Stimulated activated CD4-positive, alpha-beta T cell treated with anti-CD3 and anti-CD28 coated beads, Interleukin-2, amount 100 ng/mL, for 48 hours (primary cell): ENCODE measurements at regions not wholly inside any gene's neighbourhood (a gene's known extent, or its start where the extent isn't known, plus 50 kb on each side); places are given as distances from the start of the nearest gene placed in this dataset.
"Not testable (repeated sequence)": the region's sequence is repeated elsewhere in the genome, so short reads cannot be mapped to it uniquely, and the experiment has no call there.

Experiments
- DNase-seq, 2 donors: peaks; one replicate each; pipeline ENCODE4 v3.0.0-alpha.2; 2020

DNA sequence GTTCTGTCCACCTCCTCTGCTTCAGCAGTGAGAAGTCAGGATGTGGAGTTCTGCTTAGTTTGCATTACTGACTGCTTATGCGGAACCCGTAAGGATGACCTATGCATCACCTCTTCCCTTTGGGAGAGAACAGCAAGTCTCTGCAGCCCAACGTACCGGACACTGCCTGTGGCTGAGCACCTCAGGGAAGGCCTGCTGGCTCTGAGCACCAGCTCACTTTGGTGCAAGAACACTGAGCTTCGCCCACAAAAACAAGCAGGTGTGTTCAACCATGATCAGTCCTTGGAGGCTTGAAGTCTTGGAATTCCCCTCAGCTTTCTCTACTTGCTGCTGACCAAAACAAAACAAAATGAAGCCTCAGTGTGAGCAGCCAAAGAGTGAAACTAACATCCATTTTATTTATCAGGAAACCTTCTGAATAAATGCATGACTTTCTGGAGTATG is 52.7 kb upstream of the NCK2 start:
- DNase-seq, result no peak

DNA sequence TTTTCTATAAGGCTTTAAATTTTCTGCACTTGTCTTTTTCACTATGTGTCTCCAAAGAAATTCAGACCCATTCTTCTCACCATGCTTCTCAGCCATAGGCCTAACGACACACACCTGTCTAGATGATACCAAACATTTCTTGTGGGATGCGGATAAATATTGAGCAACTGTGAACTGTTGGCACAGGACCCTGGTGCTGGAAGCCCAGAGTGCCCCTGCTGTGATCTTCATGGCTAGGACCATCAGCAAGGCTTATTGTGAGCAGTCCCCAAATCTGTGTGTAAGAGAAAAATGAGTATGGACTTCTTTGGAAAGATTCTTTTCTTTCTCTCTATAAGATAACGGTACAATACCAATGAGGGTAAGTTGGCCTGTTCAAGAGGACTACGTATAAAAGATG is 54.1 kb upstream of the NCK2 start:
- no peak for DNase-seq

DNA sequence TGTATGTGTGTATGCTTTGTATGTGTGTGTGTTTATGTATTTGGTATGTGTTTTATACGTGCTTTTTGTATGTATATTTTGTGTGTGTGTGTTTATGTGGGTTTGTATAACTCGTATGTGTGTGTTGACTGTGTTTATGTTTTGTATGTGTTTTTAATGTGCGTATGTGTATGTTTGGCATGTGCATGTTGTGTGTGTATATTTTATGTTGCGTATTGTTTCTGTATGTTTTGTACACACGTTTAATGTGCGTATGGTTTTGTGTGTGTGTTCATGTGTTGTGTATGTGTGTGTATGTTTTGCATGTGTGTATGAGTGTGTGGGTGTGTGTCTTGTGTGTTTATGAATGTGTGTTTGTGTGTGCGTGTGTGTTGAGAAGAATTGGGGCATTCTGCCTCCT is 55.2 kb upstream of the NCK2 start:
- DNase-seq, result no peak

DNA sequence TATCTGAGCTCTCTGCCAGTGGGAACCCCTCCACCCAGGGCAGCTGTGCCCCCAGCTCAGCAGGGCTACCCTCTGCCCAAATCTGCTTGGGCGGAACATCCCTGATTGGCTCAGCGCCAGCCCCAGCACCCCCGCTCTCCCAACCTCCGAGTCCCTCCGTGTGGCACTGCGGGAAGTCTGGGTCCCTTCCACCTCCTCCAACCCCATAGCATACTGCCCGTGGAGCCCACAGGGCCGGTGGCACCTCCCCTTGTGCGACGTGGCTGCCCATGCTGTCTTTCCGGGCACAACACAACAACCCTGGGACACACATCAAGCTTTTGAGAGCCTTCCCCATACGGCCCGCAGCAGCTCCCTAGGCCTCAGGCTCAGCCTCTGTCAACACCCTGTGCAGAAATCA is 55.8 kb upstream of the NCK2 start:
- DNase-seq, result no peak

DNA sequence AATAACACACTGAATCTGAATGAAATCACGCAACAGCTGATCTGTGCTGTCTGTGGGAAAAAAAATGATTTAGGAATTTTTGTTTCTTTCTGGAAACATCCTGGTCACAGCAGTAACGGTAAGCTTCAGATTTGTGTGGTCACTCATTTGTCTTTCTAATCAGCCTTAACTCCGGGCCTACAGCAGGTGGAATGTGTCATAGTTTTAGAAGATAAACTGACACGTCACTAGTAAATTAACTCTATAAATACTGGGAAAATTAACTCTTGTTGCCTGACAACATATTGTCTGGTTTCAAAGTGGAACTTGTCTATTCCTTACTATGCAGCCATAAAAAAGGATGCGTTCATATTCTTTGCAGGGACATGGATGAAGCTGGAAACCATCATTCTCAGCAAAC is 58.1 kb upstream of the NCK2 start:
- no peak for DNase-seq

DNA sequence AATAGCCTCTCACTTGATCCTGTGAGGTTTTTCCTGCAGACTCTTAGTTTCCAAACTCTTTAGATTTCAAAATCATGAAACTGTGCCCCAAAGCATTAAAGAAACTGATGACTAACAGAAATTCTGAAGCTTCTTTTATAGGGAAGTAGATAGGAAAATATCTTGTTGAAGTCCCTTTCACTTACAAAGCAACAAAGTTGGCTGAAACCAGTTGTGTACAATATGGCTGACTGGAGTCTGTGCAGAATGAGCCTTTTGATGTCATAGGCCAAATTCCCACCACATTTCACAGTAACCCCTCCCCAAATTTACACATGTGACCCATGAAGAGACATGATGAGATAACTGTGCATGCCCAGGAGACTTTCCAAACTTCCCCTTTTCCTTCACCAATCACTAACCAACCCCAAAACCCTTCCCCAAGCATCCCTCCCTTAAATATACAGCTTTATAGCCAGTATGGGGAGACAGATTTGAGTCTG is 61.7 kb upstream of the NCK2 start:
- no peak for DNase-seq

DNA sequence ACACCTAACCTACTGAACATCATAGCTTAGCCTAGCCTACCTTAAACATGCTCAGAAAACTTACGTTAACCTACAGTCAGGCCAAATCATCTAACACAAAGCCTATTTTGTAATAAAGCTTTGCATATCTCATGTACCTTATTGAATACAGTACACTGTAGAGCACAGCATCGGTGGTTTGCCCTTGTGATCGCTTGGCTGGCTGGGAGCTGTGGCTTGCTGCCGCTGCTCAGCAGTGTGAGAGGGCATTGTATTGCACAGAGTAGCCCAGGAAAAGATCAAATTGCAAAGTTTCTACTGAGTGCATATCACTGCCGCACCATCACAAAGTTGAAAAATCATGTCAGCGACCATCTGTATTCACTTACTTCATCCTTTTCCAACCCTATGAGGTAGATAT is 62.3 kb upstream of the NCK2 start:
- no peak for DNase-seq

DNA sequence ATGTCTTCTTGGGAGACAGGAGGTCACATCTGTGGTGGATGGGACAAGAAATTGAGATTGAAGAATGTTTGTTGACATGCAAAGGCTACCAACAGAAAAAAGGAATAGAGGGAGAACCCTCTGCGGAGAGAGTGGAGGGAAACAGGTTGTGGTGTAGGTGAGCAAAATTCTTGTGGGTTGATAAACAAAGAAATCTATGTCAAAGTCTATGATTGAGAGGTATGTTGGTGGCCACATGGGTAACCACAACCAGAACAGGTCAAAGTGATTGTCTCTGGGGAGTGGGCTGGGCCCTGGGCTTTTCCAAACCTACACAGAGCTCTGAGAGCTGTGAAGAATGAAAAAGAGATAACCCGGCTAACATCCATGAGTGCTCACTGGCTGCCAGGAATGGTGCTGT is 62.8 kb upstream of the NCK2 start:
- DNase-seq, result no peak

DNA sequence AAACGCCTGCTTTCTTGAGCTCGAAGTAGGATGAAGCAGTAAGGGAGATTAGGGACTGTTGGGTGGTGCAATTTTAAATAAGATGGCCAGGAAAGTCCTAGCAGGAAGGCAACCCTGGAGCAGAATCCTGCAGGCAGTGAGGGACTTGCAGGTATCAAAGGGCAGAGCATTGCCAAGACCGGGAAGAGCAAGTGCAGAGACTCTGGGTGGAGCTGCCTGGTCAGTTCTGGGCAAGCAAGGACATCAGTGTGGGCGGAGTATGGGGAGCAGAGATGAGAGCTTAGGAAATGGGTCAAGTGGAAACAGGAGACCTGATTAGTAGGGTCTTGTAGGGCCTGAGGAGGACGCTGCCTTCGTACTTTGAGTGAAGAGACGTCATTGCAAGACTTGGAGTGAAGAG is 64.4 kb upstream of the NCK2 start:
- no peak for DNase-seq

DNA sequence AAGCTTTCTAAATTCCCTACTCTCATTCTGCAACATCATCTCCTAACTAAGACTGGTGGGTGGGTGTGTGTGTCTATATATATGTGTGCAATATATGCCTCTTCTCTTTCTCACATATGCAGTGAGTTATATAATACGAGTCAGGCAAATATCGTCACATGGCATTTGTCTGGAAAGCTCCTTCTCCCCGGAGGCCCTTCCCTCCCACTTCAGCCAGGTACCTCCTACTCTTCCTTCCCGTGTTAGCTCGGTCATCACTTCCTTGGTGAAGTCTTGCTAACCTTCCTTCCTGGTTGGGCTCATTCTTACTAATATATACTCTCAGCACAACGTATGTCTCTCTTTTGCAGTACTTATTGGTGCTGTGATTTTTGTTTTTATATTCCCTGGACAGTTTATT is 66.4 kb upstream of the NCK2 start:
- no peak for DNase-seq

DNA sequence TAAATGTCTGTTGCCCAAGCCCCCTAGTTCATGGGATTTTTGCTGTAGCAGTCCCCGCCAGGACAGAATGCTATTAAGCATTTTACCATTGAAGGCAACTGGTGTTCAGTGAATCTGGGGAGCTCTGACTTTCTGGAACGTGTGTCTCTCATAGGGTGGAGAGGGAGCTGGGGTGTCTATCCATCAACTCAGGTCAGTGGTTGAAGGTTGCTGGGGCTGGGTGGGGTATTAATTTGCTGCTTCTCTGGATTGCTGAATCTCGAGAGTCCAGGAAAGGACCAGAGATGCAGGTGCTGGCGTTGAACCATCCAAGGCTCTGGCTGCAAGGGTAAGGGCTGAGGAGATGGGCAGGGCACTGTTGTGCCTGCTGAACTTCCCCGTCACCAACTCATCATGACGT is 66.8 kb upstream of the NCK2 start:
- no peak for DNase-seq

DNA sequence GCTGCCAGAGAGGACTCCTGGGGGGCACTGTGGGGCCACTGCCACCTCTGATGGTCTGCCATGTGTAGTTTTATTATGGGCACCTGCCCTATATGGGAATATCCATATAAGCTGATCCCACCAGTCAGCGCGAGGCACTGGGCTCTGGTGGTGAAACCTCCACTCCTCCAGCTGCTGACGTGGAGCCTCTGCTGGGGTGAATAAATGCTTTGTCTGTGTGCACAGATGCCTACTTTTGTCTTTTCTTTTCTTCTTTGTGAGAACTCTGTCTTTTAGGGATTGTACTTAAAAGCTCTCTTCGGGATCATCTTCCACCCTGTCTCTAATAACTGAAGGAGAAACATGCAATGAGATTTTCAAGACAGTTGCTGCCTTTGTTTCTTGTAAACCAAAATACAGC is 68.9 kb upstream of the NCK2 start:
- no peak for DNase-seq

DNA sequence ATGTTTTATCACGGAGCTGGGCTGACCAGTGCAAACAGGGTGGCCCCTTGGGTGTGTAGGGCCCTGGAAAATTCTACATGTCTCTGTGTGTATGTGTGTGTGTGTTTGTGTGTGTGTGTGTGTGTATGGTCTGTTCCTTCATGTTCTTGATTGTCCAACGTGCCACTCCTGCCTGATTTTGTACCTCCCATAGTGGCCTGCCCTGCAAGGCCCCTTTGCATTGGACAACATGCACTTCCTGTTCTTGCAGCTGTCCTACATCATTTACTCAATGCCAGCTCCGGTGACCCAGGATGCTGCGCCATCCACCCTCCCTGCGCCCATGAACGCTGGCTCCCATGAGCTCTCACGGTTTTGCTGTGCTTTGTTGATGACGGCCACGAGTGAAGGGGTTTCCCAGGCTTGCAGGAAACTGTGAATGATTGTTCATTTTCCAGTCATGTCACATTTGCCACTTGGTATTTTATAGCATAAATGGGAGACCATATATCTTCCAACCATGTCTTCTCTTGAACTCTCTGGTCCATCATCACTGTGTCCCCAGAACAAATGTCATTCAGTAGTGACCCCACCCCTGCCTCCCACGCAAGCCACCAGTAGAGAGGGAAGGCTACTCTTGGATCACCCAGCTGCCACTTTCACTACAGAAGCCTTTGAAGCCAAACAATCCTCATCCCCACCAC is 69.7 kb upstream of the NCK2 start:
- DNase-seq, result peak; percentile 9 to 23

DNA sequence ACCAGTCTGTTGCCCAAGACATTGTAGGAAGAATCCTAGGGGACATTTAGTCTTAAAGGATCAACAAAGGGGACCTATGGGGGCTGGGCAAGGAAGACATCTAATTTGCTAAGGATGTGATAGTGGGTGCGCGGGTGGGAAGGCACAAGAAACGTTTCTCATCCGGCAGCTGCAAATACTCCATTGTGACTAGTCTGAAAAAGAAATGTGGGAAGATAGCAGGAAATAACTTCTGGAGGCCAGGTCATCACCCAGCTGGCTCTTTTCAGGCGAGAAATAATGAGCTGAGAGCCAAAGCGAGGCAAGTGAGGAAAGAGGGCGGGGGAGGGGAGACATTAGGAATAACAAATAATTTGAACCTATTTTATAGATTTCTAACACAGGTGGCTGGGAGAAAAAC is 70.3 kb upstream of the NCK2 start:
- no peak for DNase-seq

DNA sequence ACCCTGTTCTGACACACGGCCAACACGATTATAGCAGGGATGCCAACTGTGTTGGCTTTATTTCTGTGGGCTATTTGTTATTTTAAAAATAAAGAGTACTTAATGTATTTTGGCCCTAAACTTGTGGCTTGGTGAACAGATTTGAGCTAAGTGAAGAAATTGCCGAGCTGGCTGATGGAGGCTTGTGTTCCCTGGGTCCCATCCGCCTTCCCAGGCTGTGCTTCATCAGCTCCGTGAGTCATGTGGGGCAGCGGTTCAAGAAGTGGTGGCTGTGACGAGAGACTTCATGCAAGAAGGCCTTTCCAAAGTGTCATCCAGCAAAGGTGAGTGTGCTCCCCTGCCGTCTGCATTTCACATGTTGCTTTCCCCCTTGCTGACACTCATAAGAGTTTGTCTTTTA is 73.6 kb upstream of the NCK2 start:
- no peak for DNase-seq

DNA sequence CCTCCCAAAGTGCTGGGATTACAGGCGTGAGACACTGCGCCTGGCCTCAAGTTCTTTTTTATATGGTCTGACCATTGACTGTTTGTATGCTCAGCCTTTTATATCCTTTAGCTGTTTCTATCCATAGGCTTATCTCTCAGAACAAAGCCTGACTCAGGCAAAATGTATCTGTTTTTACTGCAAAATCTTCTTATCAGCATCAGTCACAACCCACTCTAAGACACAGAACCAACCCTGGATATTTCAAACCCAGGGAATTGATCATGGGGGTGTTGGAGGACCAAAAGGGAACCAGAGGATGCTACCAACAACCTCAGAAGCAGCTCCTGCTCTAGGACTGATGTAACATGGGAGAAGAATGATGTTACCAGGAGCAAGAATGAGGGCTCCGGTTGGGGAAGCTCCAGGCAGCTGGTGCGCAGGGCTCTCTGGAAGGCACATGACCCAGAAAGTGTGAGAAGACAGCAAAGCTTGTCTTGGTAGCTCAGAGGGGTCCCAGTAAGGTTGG is 75.3 kb upstream of the NCK2 start:
- DNase-seq, result no peak

DNA sequence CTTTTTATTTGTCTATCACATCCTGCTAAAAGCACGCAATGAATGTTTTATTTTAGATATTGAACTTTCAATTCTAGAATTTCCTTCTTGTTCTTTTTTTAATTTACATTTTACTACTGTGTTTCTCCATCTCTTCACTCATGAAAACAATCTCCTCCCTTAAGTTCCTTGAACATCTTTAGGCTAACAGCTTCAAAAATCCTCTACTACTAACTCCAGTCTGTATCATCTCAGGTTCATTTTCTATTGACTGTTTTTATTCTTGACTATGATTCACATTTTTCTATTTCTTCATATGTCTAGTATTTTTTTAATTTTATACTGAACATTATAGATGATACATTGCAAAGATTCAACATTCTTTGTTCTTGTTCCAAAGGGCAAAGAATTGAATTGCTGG is 79.2 kb upstream of the NCK2 start:
- DNase-seq, result no peak

DNA sequence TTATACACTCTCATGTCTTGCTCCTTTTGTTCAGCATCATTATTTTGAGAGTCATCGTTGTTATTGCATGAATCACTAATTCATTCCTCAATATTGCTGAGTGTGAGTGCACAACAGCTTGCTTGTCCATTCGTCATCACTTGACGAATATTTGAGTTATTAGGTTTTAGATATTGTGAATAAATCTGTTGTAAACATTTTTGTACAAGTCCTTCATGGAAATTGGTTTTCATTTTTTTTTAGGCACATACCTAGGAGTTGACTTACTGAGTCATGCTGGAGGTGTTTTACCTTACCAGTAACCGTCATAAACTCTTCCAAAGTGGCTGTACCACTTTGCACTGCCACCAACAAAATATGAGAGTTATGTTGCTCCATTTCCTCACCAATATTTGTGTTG is 84.2 kb upstream of the NCK2 start:
- no peak for DNase-seq

DNA sequence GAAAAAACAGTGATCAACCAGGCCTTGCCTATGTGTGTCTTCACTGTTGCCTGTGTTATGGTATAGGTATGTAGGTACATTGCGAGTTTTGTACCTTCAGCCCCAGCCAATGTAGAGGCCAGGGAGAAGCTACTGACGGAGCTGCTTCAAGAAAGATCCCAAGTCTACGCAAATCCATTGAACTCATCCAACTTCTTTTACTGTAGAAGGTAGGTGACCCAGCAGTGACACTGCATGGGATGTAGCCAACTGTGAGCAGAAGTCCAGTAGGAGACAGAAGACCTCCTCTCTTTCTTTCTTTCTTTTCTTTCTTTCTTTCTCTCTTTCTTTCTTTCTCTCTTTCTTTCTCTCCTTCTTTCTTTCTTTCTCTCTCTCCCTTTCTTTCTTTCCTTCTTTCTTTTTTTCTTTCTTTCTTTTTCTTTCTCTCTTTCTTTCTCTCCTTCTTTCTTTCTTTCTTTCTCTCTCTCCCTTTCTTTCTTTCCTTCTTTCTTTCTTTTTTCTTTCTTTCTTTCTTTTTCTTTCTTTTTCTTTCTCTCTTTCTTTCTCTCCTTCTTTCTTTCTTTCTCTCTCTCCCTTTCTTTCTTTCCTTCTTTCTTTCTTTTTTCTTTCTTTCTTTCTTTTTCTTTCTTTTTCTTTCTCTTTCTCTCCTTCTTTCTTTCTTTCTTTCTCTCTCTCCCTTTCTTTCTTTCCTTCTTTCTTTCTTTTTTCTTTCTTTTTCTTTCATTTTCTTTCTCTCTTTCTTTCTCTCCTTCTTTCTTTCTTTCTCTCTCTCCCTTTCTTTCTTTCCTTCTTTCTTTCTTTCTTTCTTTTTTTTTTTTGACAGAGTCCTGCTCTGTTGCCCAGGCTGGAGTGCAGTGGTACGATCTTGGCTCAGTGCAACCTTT is 88.7 kb upstream of the NCK2 start:
- DNase-seq, result not testable (repeated sequence)

DNA sequence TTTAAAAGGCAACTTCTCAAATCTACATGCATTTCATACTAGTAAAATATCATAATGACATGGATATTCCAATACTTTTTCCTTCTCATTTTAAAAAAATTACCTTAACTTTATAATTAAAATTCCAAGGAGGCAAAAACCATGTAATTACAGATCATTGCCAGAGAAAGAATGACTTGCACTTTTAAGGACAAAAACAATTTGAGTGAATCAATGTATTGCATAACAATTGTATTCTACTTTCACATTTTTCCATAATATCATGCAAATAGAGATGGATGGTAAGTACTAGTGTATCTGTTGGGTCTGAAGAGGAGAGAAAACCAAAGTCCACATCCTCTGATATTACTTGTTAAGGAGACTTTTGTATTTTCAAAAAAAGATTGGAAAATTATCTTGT is 89.5 kb upstream of the NCK2 start:
- no peak for DNase-seq

DNA sequence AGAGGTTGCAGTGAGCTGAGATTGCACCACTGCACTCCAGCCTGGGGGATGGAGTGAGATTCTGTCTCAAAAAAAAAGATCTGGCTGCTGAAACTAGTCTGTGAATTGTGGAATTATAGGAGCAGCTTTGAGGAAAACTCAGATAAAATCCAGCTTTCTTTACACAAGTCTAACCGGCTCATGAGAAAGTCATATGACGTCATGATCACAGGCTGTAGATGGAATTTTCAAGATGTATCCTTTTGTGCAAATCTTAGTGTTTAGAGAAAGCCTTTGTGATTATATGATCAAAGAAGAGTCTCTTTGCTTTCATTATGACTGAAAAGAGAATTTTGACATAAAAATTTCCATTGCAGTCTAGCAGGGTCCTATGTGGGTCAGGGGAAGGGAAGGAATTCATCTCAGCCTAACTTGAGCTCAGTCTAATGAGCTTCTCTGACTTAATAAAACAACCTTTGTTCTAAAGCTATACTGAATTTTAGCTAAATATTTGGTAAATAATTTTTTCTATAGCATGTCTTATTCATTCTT is 90.2 kb upstream of the NCK2 start:
- no peak for DNase-seq

DNA sequence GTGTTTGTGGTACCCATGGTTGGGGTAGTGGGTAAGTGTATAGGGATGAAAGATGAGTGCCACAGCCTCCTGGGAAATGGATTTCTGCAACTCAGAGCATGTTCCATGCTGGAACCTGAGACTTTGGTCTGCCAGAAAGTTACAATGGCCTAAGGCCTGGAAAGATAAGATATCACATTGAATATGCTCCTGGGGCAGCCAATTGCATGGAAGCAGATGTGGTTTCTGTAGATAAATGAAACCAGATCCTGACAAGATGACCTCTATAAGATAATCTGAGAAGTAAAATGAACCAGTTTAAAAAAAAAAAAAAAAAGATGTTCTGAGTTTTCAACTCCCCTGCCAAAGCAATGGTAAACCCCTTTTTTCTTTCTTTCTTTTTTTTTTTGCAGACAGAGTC is 91.4 kb upstream of the NCK2 start:
- DNase-seq, result no peak

DNA sequence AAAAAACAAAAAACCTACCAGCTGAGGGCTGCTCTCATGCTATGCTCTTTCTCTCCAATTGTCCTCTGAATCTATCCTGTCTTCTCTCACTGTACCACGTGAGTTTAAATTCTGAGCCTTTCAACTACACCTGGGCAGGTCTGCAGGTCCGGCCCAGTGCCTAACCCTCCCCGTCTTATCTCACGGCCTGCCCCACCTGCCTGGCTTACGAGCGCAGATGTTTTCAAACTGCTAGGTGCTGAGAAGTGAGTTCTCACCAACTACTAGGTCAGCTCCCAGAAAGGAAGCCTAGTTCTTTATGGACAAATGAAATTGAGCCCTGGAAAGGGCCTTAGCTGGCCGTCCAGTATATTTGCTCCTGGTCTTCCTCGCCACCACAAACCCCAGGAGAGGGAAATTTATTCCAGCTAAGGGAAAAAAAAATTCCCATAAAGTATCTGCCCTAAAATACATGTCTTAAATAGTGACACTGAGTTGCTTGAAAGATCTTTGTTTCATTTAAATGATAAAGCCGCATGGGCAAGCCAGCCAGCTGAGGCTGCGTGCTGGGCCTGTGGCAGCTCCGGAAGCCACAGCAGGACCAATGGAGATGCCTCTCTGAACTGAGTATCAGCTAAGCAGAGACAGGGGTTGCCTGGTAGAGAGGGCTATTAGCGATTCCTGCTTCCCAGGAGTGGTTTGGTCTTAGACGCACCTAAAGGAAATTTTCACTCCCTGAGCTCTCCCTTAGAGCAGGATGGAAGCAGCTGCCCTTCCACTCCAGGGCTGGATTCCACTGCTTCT is 92.5 kb upstream of the NCK2 start:
- no peak for DNase-seq
